ENCODE measurements at regions not wholly inside any gene's neighbourhood (a gene's known extent, or its start where the extent isn't known, plus 50 kb on each side); places are given as distances from the start of the nearest gene placed in this dataset.

DNA sequence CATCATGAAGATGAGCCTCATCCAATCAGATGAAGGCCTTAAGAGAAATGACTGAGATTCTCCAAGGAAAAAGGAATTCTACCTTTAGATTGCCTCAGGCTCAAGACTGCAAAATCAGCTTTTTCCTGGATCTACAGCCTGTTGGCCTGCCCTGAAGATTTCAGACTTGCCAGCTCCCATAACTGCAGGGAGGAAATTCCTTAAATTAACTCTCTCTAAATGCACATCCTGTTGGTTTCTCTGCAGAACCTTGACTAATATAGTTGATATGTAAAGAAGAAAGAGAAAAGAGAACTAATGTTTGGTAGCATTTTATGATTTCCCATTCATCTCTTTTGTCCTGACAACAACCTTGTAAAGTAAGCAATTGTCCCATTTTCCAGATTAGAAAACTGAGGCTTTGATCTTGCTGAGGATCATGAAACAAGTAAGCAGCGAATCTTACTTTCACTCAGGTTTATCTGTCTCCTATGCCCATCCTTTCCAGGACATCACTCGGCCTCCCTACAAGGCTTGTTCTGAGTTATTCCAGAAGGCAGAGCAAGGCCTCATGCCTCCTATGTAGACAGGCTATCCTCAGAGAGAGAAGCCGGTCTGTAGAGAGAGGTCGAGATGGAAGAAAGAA is 115.0 kb upstream of the LDB2 start:
- in situ Hi-C loops (cut with MboI; ENCODE audit: low pct_ligation_motif_present in 1 of 4, low pct_unique_long_range_greater_than_20kb in 1 of 4, low sequenced_read_pairs in 3 of 4), result no loop called here

DNA sequence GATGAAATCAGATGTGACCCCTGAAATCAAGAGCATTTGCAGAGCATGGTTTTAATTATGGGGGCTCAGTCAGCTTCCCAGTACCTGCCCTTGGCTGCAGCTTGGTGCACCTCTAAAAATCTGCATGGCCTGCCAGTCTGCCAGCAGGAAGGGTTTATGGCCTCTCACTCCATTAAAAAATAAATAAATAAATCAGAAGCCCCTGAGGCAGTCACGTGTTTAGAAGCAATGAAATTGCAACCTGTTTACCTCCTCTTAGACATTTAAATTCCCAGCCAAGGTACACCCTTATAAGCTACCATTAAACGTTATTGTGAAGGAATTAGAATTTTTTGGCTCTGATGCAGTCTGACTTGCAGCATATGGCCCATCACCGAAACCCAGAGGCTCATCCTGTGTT is 114.0 kb upstream of the LDB2 start:
- intact Hi-C loops (cut with DNase I; ENCODE audit: low total_unique reads) (no loop called here), in situ Hi-C loops (cut with MboI; ENCODE audit: low pct_ligation_motif_present in 1 of 4, low pct_unique_long_range_greater_than_20kb in 1 of 4, low sequenced_read_pairs in 3 of 4) (no loop called here)
- H3K4me3 ChIP-seq, result no peak overlapping the region
- H3K27ac ChIP-seq, result no peak overlapping the region
- H3K36me3 ChIP-seq, result no peaks in the 10 kb centered on the region
- TF ChIP-seq EP300 (IDR thresholded peaks at IDR 0.05; ENCODE audit: low read depth) (no peak), POLR2A (IDR thresholded peaks at IDR 0.05) (no peak), POLR2AphosphoS5 (IDR thresholded peaks at IDR 0.05) (no peak)
- TF ChIP-seq, protein P1, sequence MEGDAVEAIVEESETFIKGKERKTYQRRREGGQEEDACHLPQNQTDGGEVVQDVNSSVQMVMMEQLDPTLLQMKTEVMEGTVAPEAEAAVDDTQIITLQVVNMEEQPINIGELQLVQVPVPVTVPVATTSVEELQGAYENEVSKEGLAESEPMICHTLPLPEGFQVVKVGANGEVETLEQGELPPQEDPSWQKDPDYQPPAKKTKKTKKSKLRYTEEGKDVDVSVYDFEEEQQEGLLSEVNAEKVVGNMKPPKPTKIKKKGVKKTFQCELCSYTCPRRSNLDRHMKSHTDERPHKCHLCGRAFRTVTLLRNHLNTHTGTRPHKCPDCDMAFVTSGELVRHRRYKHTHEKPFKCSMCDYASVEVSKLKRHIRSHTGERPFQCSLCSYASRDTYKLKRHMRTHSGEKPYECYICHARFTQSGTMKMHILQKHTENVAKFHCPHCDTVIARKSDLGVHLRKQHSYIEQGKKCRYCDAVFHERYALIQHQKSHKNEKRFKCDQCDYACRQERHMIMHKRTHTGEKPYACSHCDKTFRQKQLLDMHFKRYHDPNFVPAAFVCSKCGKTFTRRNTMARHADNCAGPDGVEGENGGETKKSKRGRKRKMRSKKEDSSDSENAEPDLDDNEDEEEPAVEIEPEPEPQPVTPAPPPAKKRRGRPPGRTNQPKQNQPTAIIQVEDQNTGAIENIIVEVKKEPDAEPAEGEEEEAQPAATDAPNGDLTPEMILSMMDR (IDR thresholded peaks at IDR 0.05), result no peak
- no peak for DNase-seq
- H3K9me3 ChIP-seq, result no peaks in the 10 kb centered on the region
- no peaks in the 10 kb centered on the region for H3K27me3 ChIP-seq
- H3K4me1 ChIP-seq, result no peaks in the 10 kb centered on the region
- WGBS, 2 donors (ENCODE audit: low coverage in 1 of 2), result 54% methylated on average over 3 of the region's 3 CpGs; no CpG with 5 or more reads in 1 of the 2 donors

More for the DNA sequence above, 115.0 kb upstream of the LDB2 start:
- Histone ChIP-seq H3K4me1 (no peaks in the 10 kb centered on the region), H3K27ac (no peak overlapping the region), H3K4me3 (no peak overlapping the region), H3K9me3 (no peaks in the 10 kb centered on the region), H3K36me3 (no peaks in the 10 kb centered on the region), H3K27me3 (no peaks in the 10 kb centered on the region)
- DNase-seq, result no peak
- TF ChIP-seq, protein P1 (IDR thresholded peaks at IDR 0.05), result no peak
- TF ChIP-seq POLR2AphosphoS5 (IDR thresholded peaks at IDR 0.05), result no peak
- TF ChIP-seq EP300 (IDR thresholded peaks at IDR 0.05; ENCODE audit: low read depth), result no peak
- no peak for TF ChIP-seq POLR2A (IDR thresholded peaks at IDR 0.05)
- 77 to 92% methylated on average over 2 to 4 of the region's 4 CpGs for WGBS, 2 donors (ENCODE audit: low coverage in 1 of 2)
- intact Hi-C loops (cut with DNase I; ENCODE audit: low total_unique reads), result no loop called here

- Histone ChIP-seq H3K4me3 (no peak overlapping the region), H3K9me3 (no peaks in the 10 kb centered on the region), H3K36me3 (no peaks in the 10 kb centered on the region), H3K27ac (no peak overlapping the region), H3K27me3 (no peaks in the 10 kb centered on the region), H3K4me1 (no peaks in the 10 kb centered on the region)
- DNase-seq, result no peak
- in situ Hi-C loops (cut with MboI; ENCODE audit: low pct_ligation_motif_present in 1 of 4, low pct_unique_long_range_greater_than_20kb in 1 of 4, low sequenced_read_pairs in 3 of 4) (no loop called here), intact Hi-C loops (cut with DNase I; ENCODE audit: low total_unique reads) (no loop called here)
- WGBS, 2 donors (ENCODE audit: low coverage in 1 of 2), result 85% methylated on average over 10 to 13 of the region's 13 CpGs
- TF ChIP-seq EP300 (IDR thresholded peaks at IDR 0.05; ENCODE audit: low read depth) (no peak), POLR2A (IDR thresholded peaks at IDR 0.05) (no peak), POLR2AphosphoS5 (IDR thresholded peaks at IDR 0.05) (no peak)
- TF ChIP-seq, protein P1 (IDR thresholded peaks at IDR 0.05), result no peak
Observed at GRCh38 chr4:17010426-17011087, 112.1 kb upstream of the LDB2 start.

GRCh38 chr4:17009871-17010367 is 111.5 kb upstream of the LDB2 start:
- 68 to 87% methylated on average over 8 to 10 of the region's 10 CpGs for WGBS, 2 donors (ENCODE audit: low coverage in 1 of 2)
- in situ Hi-C loops (cut with MboI; ENCODE audit: low pct_ligation_motif_present in 1 of 4, low pct_unique_long_range_greater_than_20kb in 1 of 4, low sequenced_read_pairs in 3 of 4) (no loop called here), intact Hi-C loops (cut with DNase I; ENCODE audit: low total_unique reads) (no loop called here)
- TF ChIP-seq POLR2A (IDR thresholded peaks at IDR 0.05) (no peak), EP300 (IDR thresholded peaks at IDR 0.05; ENCODE audit: low read depth) (no peak), POLR2AphosphoS5 (IDR thresholded peaks at IDR 0.05) (no peak)
- TF ChIP-seq, protein P1 (IDR thresholded peaks at IDR 0.05), result no peak
- Histone ChIP-seq H3K4me1 (no peaks in the 10 kb centered on the region), H3K36me3 (no peaks in the 10 kb centered on the region), H3K4me3 (no peak overlapping the region), H3K27ac (no peak overlapping the region), H3K27me3 (no peaks in the 10 kb centered on the region), H3K9me3 (no peaks in the 10 kb centered on the region)
- DNase-seq, result no peak
